ENCODE measurements at regions not wholly inside any gene's neighbourhood (a gene's known extent, or its start where the extent isn't known, plus 50 kb on each side); places are given as distances from the start of the nearest gene placed in this dataset.
A peak's percentile ranks its signal among the peaks of the same experiment; 100 is the strongest.

GRCh38 chr12:124428792-124429281, 133.9 kb downstream of the RFLNA start:
- no peak for DNase-seq (ENCODE audit: low spot score)

- DNase-seq (ENCODE audit: low spot score): no peak
Measured at GRCh38 chr12:124428136-124428791, 133.4 kb downstream of the RFLNA start.

- DNase-seq (ENCODE audit: low spot score): no peak
Measured at GRCh38 chr12:124426594-124427555, 132.0 kb downstream of the RFLNA start.

GRCh38 chr12:124425667-124426066, 130.8 kb downstream of the RFLNA start:
- no peak for DNase-seq (ENCODE audit: low spot score)

GRCh38 chr12:124424516-124424905, 129.6 kb downstream of the RFLNA start:
- no peak for DNase-seq (ENCODE audit: low spot score)

GRCh38 chr12:124423761-124424515, 129.0 kb downstream of the RFLNA start:
- DNase-seq (ENCODE audit: low spot score): no peak

- peak; percentile 76 for DNase-seq (ENCODE audit: low spot score)
Measured at GRCh38 chr12:124422570-124423523, 128.0 kb downstream of the RFLNA start.

- no peak for DNase-seq (ENCODE audit: low spot score)
Measured at GRCh38 chr12:124422142-124422569, 127.3 kb downstream of the RFLNA start.

- no peak for DNase-seq (ENCODE audit: low spot score)
Measured at GRCh38 chr12:124420996-124421674, 126.2 kb downstream of the RFLNA start.

- no peak for DNase-seq (ENCODE audit: low spot score)
Measured at GRCh38 chr12:124420041-124420995, 125.4 kb downstream of the RFLNA start.

GRCh38 chr12:124419292-124420040, 124.6 kb downstream of the RFLNA start:
- no peak for DNase-seq (ENCODE audit: low spot score)

- DNase-seq (ENCODE audit: low spot score): no peak
Measured at GRCh38 chr12:124418791-124419190, 123.9 kb downstream of the RFLNA start.

GRCh38 chr12:124418156-124418555, 123.3 kb downstream of the RFLNA start:
- DNase-seq (ENCODE audit: low spot score): no peak

- DNase-seq (ENCODE audit: low spot score): no peak
Measured at GRCh38 chr12:124416516-124417395, 121.9 kb downstream of the RFLNA start.

GRCh38 chr12:124415064-124415463, 120.2 kb downstream of the RFLNA start:
- no peak for DNase-seq (ENCODE audit: low spot score)

GRCh38 chr12:124413915-124414314, 119.0 kb downstream of the RFLNA start:
- DNase-seq (ENCODE audit: low spot score): no peak

- DNase-seq (ENCODE audit: low spot score): no peak
Measured at GRCh38 chr12:124413401-124413800, 118.5 kb downstream of the RFLNA start.

GRCh38 chr12:124412646-124413015, 117.7 kb downstream of the RFLNA start:
- no peak for DNase-seq (ENCODE audit: low spot score)
